Testis (tissue), 2 donors: ENCODE measurements at regions not wholly inside any gene's neighbourhood (a gene's known extent, or its start where the extent isn't known, plus 50 kb on each side); places are given as distances from the start of the nearest gene placed in this dataset.

Source experiments
- POLR2A ChIP-seq: fragments of 450-650 bp; IDR thresholded peaks from one replicate; pipeline ENCODE4 v1.6.1; 2017; ENCODE audit warnings: antibody characterized with exemption, mild to moderate bottlenecking, moderate library complexity
- TF ChIP-seq, protein P1 (sequence below), 3 experiments: fragments of 450-650 bp in 2 of 3; fragments of 200-600 bp in 1 of 3; sonication (generic) in 1 of 3; IDR thresholded peaks; one replicate each; pipeline ENCODE4 v1.5.1; 2016 to 2019; ENCODE audit warnings: antibody characterized with exemption in 3 of 3, mild to moderate bottlenecking in 2 of 3, moderate library complexity in 1 of 3

- TF ChIP-seq, protein P1, sequence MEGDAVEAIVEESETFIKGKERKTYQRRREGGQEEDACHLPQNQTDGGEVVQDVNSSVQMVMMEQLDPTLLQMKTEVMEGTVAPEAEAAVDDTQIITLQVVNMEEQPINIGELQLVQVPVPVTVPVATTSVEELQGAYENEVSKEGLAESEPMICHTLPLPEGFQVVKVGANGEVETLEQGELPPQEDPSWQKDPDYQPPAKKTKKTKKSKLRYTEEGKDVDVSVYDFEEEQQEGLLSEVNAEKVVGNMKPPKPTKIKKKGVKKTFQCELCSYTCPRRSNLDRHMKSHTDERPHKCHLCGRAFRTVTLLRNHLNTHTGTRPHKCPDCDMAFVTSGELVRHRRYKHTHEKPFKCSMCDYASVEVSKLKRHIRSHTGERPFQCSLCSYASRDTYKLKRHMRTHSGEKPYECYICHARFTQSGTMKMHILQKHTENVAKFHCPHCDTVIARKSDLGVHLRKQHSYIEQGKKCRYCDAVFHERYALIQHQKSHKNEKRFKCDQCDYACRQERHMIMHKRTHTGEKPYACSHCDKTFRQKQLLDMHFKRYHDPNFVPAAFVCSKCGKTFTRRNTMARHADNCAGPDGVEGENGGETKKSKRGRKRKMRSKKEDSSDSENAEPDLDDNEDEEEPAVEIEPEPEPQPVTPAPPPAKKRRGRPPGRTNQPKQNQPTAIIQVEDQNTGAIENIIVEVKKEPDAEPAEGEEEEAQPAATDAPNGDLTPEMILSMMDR (IDR thresholded peaks at IDR 0.05): no peak
- no peak for TF ChIP-seq POLR2A
Measured at GRCh38 chr21:22192766-22193165, 1194.6 kb downstream of the NCAM2 start.
